Stimulated activated CD4-positive, alpha-beta T cell treated with anti-CD3 and anti-CD28 coated beads, TNF-alpha, amount 100 ng/mL, for 4 hours (primary cell): ENCODE measurements at regions not wholly inside any gene's neighbourhood (a gene's known extent, or its start where the extent isn't known, plus 50 kb on each side); places are given as distances from the start of the nearest gene placed in this dataset.
"Not testable (repeated sequence)": the region's sequence is repeated elsewhere in the genome, so short reads cannot be mapped to it uniquely, and the experiment has no call there.

Source experiments
- DNase-seq, 3 experiments: peaks; one replicate each; pipeline ENCODE4 v3.0.0-alpha.2; 2020; ENCODE audit warnings: low read depth in 3 of 3

DNA sequence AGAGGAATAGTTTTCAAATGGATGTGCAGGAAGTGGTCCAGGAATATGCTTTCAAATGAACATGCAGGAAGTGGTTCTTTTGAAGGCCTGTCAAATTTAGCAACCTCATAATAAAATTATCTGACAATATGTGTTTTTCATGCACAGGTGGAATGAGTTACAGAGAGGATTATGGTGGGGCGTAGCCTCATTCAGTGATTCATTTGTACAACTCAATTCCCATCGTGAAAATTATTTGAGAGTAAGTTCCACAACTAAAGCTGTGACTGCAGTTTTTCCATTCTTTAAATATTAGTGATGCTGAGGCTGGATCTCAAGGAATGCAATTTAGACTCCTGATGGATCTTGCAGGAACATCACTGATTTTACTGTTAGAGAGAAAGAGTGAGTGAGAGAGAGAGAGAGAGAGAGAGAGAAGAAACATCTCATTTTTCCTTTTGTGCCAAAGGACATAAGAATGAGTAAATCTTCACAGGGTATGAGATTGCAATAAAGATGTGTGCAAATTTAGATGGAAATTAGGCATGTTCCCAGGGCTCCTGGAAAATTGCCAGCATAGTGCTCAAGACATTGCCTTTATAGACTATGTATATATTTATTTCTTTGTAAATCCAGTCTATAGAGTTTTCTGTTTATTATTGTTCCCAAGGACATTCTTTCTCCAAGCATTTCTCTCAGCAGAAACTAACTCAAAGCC lies 394.9 kb upstream of the ZEB2 start:
- DNase-seq, result no peak

DNA sequence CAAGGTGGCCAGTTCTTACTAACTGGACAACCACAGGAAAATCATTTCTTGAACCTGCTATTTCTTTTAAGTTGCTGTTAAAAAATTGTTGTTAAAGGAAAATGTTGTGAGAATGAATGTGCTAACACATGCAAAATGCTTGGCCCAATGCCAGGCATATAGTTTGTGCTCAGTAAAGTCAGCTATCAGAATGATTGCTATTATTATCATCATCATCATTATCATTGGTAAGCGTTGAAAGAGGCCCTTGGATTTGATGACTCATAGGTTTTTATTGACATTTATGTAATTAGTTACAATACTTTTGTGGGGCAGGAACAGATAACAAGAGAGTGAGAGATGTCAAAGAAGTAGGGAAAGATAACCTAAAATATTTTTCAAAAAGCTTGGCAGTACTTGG lies 394.2 kb upstream of the ZEB2 start:
- no peak for DNase-seq

DNA sequence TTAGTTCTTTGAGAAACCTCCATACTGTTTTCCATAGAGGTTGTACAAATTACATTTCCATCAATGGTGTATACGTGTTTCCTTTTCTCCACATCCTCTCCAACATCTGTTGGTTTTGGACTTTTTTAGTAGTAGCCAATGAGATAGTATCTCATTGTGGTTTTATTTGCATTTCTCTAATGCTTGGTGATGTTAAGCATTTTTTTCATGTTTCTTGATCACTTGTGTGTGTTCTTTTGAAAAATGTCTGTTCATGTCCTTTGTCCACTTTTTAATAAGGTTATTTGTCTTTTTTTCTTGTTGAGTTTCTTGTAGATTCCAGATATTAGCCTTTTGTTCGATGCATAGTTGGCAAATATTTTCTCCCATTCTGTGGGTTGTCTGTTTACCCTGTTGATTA lies 392.3 kb upstream of the ZEB2 start:
- DNase-seq, result no peak

DNA sequence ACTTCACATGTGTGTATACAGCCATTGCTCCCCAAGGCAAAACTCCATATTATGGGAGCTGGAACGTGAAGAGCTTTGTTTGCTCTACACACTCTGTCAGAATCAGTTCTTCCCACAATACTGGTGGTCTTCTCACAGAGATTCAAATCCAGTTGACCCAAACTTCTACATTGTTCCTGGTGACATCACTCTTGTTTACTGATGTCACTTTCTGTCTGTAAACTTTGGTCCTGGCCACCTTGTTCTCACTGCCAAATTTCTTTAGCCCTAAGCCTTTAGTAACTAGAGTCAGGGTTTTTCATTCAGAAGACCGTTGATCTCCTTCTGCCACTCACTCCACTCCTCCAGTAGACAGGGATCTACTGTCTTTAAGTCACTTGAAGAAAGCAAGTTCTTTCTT lies 386.0 kb upstream of the ZEB2 start:
- DNase-seq, result no peak

DNA sequence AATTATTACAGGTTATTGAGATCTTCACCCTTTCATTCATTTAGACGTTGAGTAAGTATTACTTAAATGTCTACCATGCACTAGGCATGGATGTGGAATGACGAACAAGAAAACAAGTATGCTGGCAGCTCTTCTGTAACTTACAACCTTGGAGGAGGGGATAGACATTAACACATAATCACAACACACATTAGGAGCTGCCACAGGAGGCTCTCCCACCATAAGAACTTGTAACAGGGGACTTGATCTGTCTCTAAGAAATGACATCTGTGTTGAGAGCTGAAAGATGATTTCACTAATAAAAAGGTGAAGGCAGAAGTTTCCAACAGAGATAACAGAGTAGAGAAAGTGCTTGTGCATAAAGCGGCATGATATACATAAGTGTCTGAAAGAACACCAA lies 384.7 kb upstream of the ZEB2 start:
- DNase-seq, result no peak

DNA sequence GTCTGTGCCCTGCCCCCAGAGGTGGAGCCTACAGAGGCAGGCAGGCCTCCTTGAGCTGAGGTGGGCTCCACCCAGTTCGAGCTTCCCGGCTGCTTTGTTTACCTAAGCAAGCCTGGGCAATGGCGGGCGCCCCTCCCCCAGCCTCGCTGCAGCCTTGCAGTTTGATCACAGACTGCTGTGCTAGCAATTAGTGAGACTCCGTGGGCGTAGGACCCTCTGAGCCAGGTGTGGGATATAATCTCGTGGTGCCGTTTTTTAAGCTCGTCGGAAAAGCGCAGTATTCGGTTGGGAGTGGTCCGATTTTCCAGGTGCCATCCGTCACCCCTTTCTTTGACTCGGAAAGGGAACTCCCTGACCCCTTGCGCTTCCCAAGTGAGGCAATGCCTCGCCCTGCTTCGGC lies 383.1 kb upstream of the ZEB2 start:
- DNase-seq, result not testable (repeated sequence)

DNA sequence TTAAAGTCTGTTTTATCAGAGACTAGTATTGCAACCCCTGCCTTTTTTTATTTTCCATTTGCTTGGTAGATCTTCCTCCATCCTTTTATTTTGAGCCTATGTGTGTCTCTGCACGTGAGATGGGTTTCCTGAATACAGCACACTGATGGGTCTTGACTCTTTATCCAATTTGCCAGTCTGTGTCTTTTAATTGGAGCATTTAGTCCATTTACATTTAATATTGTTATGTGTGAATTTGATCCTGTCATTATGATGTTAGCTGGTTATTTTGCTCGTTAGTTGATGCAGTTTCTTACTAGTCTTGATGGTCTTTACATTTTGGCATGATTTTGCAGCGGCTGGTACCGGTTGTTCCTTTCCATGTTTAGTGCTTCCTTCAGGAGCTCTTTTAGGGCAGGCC lies 381.5 kb upstream of the ZEB2 start:
- DNase-seq, result not testable (repeated sequence)

DNA sequence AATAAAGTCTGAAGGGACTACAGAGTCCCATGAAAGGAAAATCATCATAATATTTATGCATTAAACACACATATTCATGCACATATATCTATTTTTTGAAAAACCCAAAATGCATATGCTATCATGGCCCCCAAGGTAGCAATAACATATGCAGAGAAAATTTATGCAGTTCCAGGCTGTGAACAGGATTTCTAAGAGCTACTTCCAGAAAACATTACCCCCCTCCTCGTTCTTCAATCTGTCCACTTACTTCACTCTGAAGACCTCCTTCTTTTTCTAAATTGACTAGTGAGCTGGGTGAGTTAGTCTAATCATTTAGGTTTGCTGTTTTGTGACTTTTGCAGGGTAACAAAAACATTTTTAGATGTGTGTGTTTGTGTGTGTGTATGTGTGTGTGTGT lies 376.4 kb upstream of the ZEB2 start:
- no peak for DNase-seq

DNA sequence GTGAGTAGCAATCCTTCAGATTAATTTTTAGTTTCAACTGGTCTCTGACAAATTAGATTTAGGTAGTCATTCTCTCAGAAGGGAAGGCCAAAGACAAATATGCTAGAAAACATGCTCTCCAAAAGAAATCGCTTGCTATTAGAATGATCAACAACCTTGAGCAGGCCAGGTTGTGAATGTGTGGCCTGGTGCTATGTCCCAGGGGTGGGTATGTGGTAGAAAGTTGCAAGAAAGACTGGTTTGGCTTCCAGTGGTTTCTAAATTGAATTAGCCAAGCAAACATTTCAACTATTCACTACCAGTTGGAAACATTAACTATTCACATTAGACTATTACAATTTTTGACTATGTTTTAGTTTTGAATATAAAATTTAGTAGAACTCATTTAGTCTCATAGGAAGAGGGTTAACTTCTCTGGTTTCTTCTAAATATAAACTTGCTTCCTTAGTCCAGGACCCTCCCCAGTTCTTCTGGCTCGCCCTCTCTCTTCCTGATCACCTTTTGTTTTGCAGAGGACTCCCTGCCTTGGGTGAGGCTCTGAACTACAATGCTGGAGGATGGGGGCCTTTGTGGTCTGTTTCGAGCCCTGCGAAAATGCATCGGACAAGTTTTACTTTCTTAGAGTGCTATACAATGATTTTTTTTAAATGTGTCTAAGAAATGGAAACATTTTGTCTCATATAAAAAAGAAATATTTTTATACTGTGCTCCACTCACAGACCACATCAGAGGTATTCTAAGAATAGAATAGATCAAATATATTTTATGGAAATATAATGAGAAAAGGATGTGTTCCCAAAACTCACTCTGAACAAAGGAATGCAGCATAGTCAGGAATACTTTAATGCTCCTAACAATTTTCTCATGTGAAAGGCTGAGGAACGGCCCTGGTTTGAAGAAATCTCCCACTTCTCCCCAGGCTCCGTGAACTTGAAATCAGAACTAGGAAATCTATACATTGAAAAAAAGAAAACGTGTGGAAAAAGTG lies 375.0 kb upstream of the ZEB2 start:
- no peak for DNase-seq

DNA sequence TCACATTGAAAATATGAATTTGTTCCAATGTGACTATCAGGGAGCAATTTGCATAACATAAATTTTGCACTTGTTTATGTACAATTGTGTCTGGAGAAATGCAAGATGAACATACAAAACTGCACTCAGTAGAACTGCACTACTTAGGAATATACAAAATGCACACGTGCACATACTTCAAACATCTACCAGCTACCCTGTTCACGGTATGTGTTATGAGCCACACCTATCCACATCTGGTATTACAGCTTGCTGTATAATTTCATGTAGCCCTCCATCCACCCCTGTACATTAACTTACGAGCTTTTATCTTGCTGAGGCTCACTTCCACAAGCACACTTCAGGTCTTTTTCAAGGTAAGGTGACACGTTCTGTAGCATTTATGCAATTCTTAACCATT lies 373.5 kb upstream of the ZEB2 start:
- no peak for DNase-seq

DNA sequence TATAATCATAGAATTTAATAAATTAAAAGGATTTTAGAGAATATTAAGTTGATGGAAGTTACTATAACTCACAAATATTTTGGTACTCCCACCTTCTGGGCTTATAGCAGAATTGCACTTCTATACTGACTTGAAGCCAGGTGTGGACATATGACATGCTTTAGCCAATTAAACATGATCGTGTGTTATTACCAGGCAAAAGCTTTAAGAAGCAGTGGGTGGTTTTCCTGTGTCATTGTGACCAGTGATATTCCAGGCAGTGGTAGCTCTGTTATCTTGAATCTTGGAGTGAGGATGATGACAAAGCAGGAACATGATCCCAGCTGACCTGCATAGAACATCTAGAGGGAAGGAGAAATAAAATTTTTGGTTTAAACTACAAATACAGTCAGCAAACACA lies 370.9 kb upstream of the ZEB2 start:
- DNase-seq, result no peak

DNA sequence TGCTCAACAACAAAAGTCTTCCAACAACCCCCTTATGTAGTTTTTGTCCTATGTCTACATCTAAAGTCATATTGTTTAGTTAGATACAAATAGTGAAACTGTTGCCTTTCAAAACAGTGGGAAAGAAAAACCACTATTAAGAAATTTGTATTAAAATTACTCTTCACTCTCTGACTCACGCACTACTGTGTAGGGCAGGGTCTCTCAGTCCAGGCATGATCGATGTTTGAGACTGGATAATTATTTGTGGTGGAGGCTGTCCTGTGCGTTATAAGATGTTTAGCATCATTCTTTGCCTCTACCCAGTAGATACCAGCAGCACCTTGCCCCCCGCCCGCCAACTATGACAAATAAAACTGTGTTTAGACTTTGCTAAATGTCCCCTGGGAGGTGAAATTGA lies 369.4 kb upstream of the ZEB2 start:
- no peak for DNase-seq

DNA sequence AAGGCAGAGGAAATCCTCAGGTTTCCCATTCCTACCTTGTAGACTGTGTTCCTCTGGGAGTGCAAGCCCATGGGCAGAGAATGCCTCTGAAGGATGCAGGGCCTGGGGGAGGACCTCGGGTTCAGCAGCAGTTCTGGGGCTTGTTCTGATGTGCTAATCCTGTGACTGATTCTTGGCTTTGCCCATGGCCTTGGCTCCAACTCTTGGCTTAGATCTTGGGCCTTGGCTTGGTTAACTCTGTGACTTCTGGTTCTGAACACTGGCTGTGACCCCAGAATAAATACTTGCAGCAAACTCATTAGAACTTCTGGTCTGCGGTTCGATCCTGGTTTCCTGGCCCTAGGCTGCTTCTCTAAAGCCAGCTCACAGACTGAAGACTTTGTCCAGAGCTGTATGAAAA lies 366.9 kb upstream of the ZEB2 start:
- no peak for DNase-seq

DNA sequence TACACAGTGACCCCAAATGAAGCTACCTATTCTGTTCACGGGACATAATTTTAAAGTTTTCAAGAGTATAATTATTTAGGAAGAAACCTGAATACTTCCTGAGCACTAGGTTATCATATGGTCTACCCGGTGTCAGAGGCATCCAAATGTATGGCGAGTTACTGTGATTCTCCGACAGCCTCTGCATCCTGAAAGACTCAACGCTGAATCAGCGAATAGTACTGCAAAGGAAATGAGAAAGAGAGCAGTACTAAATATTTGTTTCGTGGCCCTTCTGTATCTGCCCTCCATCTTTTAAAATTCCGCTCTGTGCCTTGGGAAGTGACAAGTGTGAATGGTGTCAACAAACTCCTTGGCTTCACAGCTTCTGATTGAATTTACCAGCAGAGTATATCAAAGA lies 358.0 kb upstream of the ZEB2 start:
- DNase-seq, result no peak

DNA sequence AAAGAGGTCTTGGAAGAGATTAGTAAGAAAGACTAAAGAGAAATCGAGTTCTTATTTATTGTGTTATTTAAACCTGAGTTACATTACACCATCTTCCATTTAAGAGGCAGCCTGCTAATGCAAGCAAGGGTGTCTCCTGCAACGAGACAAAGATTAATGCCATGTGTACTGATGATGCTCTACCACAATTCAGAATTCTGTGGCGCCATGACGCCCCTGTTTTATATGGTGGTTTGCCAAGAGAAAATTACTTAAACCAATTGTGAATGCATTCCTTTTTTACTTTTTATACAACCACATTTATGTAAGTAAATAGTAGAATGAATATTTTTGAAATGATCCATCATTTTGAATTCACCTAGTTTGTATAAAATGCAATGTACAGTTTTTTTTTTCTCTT lies 356.1 kb upstream of the ZEB2 start:
- no peak for DNase-seq

DNA sequence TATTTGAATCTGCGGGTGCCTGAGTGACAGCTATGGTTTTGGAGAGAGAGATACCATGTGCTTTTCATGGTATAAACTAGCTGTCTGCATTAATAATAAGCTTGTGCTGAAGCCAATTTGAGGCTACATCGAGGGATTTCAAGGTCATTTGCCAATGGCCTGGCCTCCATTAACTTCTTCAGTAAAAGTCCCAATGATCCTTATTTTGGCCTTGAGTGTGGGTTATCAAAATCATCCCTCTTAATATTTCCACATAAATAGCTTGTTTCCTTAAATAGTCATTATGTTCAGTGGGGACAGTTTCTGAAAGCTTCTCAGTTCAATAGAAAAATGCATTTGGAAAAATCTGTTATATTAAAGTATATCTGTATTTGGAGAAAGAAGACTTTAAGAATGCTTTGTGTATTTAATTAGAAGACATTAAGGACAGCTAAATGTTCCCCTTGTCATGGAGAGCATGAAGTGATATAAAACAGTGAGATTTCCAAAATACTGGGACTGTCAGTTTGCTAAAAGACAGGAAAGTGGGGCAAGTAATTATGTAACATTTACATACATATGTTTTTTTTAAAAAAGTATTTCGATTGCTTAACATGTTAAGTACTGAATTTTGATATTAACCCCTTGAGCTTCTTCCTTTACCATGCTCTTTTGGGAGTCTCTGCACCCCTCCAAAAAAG lies 355.5 kb upstream of the ZEB2 start:
- DNase-seq, result no peak

DNA sequence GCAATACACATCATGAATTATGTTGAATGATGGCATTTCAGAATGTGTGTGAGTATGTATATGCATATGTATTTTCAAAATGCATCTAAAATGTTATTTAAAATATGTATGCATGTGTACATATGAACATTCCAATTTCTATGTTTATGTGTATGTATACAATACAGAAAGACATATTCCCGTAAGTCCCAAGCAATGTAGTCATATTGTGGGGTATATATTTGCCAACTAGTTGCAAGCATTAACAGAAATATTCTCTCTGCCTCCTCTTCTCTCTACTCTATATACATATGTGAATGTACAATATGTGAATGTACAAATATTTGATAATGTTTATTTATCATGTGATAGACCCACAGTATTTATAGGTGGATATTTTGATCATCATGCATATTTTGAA lies 345.8 kb upstream of the ZEB2 start:
- no peak for DNase-seq

DNA sequence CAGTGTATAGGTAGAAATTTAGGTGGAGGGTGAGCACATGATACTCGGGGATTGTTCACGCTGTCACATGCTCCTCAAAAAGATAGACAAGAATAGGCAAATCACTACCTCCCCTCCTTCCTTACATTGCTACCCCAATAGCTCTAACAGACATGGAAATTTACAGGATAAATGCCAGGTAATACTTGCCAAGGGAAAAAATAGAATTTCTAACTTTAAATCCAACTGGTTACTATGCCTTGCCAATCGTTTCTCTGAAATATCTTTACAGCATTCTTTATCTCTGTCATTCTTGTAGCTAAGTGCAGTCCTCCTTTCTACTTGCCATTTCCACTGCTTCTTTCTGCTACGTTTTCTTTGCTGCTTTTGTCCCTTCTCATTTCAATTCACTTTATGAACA lies 339.8 kb upstream of the ZEB2 start:
- DNase-seq, result no peak

DNA sequence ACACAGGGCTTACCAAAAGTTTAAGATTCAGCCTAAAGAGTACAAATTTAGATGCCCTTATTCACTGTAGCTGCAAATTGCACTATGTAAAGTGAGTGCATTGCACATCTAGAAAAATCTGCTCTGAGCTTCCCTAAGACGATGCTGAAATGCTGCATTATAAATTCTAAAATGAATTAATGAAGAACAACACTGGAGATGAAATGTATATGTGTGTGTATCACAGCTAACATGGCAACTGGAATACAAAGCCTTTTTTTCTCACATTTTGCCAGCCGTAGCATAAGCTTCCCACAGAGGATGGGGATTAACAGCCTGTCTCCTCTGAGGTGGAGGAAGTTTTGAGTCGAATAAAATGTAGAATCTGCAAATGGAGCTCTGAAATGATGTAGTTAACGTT lies 338.3 kb upstream of the ZEB2 start:
- DNase-seq, result no peak

DNA sequence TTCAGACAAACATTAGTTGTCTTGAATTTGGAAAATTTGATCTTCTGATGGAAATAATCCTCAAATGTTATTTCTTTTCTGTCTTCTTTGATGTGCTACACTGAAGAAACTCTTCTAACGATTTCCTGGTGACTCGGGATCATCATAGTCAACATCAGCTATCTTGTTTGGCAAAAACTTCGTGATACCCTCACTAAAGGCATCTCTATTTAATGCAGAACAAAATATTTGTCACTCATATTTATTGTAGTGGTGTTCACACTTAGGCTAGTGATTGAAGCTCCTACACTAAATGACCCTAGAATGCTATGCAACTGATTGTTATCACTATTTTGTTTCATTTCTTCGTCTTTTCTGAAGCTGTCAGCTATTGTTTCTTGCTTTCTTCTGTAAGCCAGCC lies 334.7 kb upstream of the ZEB2 start:
- no peak for DNase-seq

DNA sequence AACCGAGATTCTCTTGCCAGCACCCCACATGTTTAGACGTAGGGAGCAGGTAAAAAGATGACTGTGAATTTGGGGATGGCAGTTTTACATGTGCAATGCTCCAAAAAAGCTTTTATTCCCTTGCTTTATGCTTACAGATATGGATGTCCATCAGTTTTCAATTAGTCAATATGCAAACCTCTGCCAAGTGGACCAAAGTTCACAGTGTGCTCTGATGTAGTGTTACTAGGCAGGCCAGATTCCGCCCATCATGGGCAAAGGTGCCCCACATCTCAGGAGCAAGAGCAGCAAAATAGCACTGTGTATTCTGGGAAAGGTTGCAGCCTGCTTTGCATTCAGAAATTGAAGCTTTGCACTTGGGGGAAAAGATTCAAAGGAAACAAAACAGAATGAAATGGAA lies 329.7 kb upstream of the ZEB2 start:
- DNase-seq, result no peak

DNA sequence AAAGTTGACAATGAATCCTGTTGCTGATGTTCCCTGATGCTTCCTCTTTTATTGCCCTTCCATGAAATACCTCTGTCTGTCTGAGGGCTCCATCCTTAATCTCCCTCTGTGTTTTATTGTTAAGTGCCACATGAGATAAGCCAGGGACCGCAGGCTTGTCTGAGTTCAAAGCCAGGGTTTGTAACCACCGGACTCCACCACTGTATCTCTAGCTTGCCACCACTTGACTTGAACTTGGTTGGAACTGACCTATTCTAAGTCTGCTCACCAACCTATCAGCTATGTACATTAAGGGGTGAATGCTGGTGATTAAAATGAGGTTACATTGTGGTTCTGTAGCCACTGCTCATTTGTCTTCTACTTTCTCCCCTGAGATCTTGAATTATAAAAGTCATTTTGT lies 328.5 kb upstream of the ZEB2 start:
- no peak for DNase-seq
